HG03558 (cell line): ENCODE measurements at regions not wholly inside any gene's neighbourhood (a gene's known extent, or its start where the extent isn't known, plus 50 kb on each side); places are given as distances from the start of the nearest gene placed in this dataset.

ENCODE experiments used
- ATAC-seq: cut with Tn5 transposase; IDR thresholded peaks from one replicate; pipeline ENCODE4 v1.9.1; 2021; ENCODE audit warnings: moderate number of reproducible peaks; ENCODE audit not compliant: unreplicated experiment; ENCODE audit errors: extremely low read depth

- ATAC-seq, result no peak
Observed at GRCh38 chr11:115556984-115557383, 52.8 kb upstream of the CADM1 start.

GRCh38 chr11:115555336-115556090 is 51.3 kb upstream of the CADM1 start:
- no peak for ATAC-seq
